ENCODE measurements at regions not wholly inside any gene's neighbourhood (a gene's known extent, or its start where the extent isn't known, plus 50 kb on each side); places are given as distances from the start of the nearest gene placed in this dataset.

GRCh38 chr1:143643148-143643885 is 328.5 kb downstream of the FAM72C start:
- TF ChIP-seq ZBTB10 (CRISPR knock-in tag; IDR thresholded peaks at IDR 0.05; ENCODE audit: borderline replicate concordance) (no peak), PBX2 (CRISPR knock-in tag; IDR thresholded peaks at IDR 0.05) (no peak), THAP8 (CRISPR knock-in tag; IDR thresholded peaks at IDR 0.05; ENCODE audit: borderline replicate concordance) (no peak), BRCA1 (CRISPR knock-in tag; IDR thresholded peaks at IDR 0.05) (no peak)
